ENCODE measurements at regions not wholly inside any gene's neighbourhood (a gene's known extent, or its start where the extent isn't known, plus 50 kb on each side); places are given as distances from the start of the nearest gene placed in this dataset.

- DNase-seq (ENCODE audit: low read depth): peak; percentile 18
- TF ChIP-seq, protein P1, sequence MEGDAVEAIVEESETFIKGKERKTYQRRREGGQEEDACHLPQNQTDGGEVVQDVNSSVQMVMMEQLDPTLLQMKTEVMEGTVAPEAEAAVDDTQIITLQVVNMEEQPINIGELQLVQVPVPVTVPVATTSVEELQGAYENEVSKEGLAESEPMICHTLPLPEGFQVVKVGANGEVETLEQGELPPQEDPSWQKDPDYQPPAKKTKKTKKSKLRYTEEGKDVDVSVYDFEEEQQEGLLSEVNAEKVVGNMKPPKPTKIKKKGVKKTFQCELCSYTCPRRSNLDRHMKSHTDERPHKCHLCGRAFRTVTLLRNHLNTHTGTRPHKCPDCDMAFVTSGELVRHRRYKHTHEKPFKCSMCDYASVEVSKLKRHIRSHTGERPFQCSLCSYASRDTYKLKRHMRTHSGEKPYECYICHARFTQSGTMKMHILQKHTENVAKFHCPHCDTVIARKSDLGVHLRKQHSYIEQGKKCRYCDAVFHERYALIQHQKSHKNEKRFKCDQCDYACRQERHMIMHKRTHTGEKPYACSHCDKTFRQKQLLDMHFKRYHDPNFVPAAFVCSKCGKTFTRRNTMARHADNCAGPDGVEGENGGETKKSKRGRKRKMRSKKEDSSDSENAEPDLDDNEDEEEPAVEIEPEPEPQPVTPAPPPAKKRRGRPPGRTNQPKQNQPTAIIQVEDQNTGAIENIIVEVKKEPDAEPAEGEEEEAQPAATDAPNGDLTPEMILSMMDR (IDR thresholded peaks at IDR 0.05; ENCODE audit: insufficient read depth, low read depth, low read length, missing control alignments): no peak
Observed at GRCh38 chr17:73720187-73720834, 76.1 kb upstream of the SDK2 start.

DNA sequence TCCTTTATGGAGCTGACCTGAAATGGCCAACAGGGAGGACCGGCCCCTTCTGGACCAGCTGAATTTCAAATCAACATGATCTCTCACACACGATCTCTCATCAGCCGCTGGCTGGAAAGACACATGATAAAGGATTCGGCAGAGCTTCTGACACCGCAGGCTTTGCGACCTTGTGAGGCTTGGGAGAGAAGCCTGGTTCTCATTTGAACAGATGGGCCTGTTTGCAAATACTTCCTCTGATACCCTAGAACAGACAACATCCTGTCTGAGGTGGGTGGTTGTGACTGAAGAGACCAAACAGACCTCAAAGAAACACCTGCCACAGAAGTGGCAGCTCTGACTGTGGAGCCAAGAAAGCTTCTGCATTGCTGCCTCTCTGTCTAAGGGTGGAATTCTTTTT lies 77.9 kb upstream of the SDK2 start:
- TF ChIP-seq, protein P1 (IDR thresholded peaks at IDR 0.05; ENCODE audit: insufficient read depth, low read depth, low read length, missing control alignments): no peak
- peak; percentile 19 for DNase-seq (ENCODE audit: low read depth)
- H3K4me3 ChIP-seq (ENCODE audit: low read depth, low read length): no peak overlapping the region

More at GRCh38 chr17:73720187-73720834, 76.1 kb upstream of the SDK2 start:
- H3K4me3 ChIP-seq (ENCODE audit: low read depth, low read length): no peak overlapping the region

GRCh38 chr17:73723317-73723716 lies 79.1 kb upstream of the SDK2 start:
- TF ChIP-seq, protein P1 (IDR thresholded peaks at IDR 0.05; ENCODE audit: insufficient read depth, low read depth, low read length, missing control alignments): no peak
- no peak overlapping the region for H3K4me3 ChIP-seq (ENCODE audit: low read depth, low read length)
- no peak for DNase-seq (ENCODE audit: low read depth)

DNA sequence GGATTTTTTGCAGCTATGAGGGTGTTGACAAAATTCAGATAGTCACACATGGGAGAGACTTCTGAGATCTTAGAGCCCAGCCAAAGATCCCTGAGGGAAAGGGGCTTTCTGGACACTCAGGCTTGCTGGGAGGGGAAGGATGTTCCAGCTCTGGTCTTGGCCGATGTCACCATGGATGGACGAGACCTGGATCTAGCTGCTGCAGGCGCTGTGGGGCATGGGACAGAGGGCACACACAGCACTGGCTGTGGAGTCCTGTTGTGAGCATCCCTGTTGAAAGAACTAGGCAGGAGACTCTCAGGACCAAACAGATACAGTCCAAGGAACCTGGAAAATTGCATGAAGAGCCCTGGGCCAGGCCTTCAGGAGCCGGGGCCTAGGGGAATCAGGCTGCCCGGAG lies 80.1 kb upstream of the SDK2 start:
- no peak for DNase-seq (ENCODE audit: low read depth)
- TF ChIP-seq, protein P1 (IDR thresholded peaks at IDR 0.05; ENCODE audit: insufficient read depth, low read depth, low read length, missing control alignments): no peak
- H3K4me3 ChIP-seq (ENCODE audit: low read depth, low read length): no peak overlapping the region

- TF ChIP-seq, protein P1 (IDR thresholded peaks at IDR 0.05; ENCODE audit: insufficient read depth, low read depth, low read length, missing control alignments): no peak
- no peak overlapping the region for H3K4me3 ChIP-seq (ENCODE audit: low read depth, low read length)
- DNase-seq (ENCODE audit: low read depth): no peak
Observed at GRCh38 chr17:73724990-73725389, 80.7 kb upstream of the SDK2 start.

- TF ChIP-seq, protein P1 (IDR thresholded peaks at IDR 0.05; ENCODE audit: insufficient read depth, low read depth, low read length, missing control alignments): no peak
Observed at GRCh38 chr17:73725794-73726515, 81.7 kb upstream of the SDK2 start.

More at GRCh38 chr17:73725794-73726515, 81.7 kb upstream of the SDK2 start:
- DNase-seq (ENCODE audit: low read depth): no peak
- no peak overlapping the region for H3K4me3 ChIP-seq (ENCODE audit: low read depth, low read length)

Data from GM12865 (cell line).